ENCODE measurements at regions not wholly inside any gene's neighbourhood (a gene's known extent, or its start where the extent isn't known, plus 50 kb on each side); places are given as distances from the start of the nearest gene placed in this dataset.

- H3K9me3 ChIP-seq (ENCODE audit: low read length), result no peaks in the 10 kb centered on the region
- H3K36me3 ChIP-seq (ENCODE audit: insufficient read depth, low read length), result no peaks in the 10 kb centered on the region
- H2AFZ ChIP-seq (ENCODE audit: low read depth, low read length), result no peak overlapping the region
- H3F3A ChIP-seq (ENCODE audit: insufficient read depth, low read length, poor library complexity, severe bottlenecking), result no peaks in the 10 kb centered on the region
- no peaks in the 10 kb centered on the region for H3K79me2 ChIP-seq (replicated peaks; ENCODE audit: insufficient read depth, low read length)
- H3K4me2 ChIP-seq (ENCODE audit: low read length), result no peak overlapping the region
- H3K9ac ChIP-seq (ENCODE audit: low read length), result no peak overlapping the region
- no peak overlapping the region for H3K4me3 ChIP-seq (ENCODE audit: low read length)
- H3K27ac ChIP-seq (ENCODE audit: low read length), result no peak overlapping the region
- no peaks in the 10 kb centered on the region for H3K9me2 ChIP-seq (ENCODE audit: insufficient read depth, low read length)
- H3K27me3 ChIP-seq (ENCODE audit: insufficient read depth, low read depth, low read length), result no peaks in the 10 kb centered on the region
- H4K20me1 ChIP-seq (ENCODE audit: insufficient read depth), result no peaks in the 10 kb centered on the region
- TF ChIP-seq EZH2 (IDR thresholded peaks at IDR 0.05; ENCODE audit: borderline replicate concordance, insufficient read depth, low read length, poor library complexity, severe bottlenecking) (no peak), TAF1 (IDR thresholded peaks at IDR 0.05; ENCODE audit: low read depth) (no peak), SMC3 (conservative IDR thresholded peaks at IDR 0.05; ENCODE audit: poor library complexity) (no peak), EP300 (conservative IDR thresholded peaks at IDR 0.05; ENCODE audit: poor library complexity, severe bottlenecking) (no peak), POLR2AphosphoS5 (IDR thresholded peaks at IDR 0.05) (no peak), MXI1 (conservative IDR thresholded peaks at IDR 0.05; ENCODE audit: poor library complexity, severe bottlenecking) (no peak)
Observed at GRCh38 chr5:89504051-89504450, 621.1 kb upstream of the MEF2C start.

- H4K20me1 ChIP-seq (ENCODE audit: insufficient read depth), result no peaks in the 10 kb centered on the region
- H3K9me3 ChIP-seq (ENCODE audit: low read length), result no peaks in the 10 kb centered on the region
- H3K4me3 ChIP-seq (ENCODE audit: low read length), result no peak overlapping the region
- H3K9ac ChIP-seq (ENCODE audit: low read length), result no peak overlapping the region
- TF ChIP-seq REST (IDR thresholded peaks at IDR 0.05; ENCODE audit: borderline replicate concordance), result no peak
- no peak for TF ChIP-seq MXI1 (conservative IDR thresholded peaks at IDR 0.05; ENCODE audit: poor library complexity, severe bottlenecking)
- no peak for TF ChIP-seq TAF1 (IDR thresholded peaks at IDR 0.05; ENCODE audit: low read depth)
- no peak for TF ChIP-seq CTCF (IDR thresholded peaks at IDR 0.05; ENCODE audit: poor library complexity, severe bottlenecking)
- TF ChIP-seq POLR2AphosphoS5 (IDR thresholded peaks at IDR 0.05), result no peak
- no peak for TF ChIP-seq EP300 (conservative IDR thresholded peaks at IDR 0.05; ENCODE audit: poor library complexity, severe bottlenecking)
- TF ChIP-seq SMC3 (conservative IDR thresholded peaks at IDR 0.05; ENCODE audit: poor library complexity), result no peak
- TF ChIP-seq RAD21 (conservative IDR thresholded peaks at IDR 0.05), result no peak
- H3K27me3 ChIP-seq (ENCODE audit: insufficient read depth, low read depth, low read length), result no peaks in the 10 kb centered on the region
- H3K79me2 ChIP-seq (replicated peaks; ENCODE audit: insufficient read depth, low read length), result no peaks in the 10 kb centered on the region
- no peak overlapping the region for H2AFZ ChIP-seq (ENCODE audit: low read depth, low read length)
- H3K9me2 ChIP-seq (ENCODE audit: insufficient read depth, low read length), result no peaks in the 10 kb centered on the region
- no peaks in the 10 kb centered on the region for H3F3A ChIP-seq (ENCODE audit: insufficient read depth, low read length, poor library complexity, severe bottlenecking)
- no peak overlapping the region for H3K4me2 ChIP-seq (ENCODE audit: low read length)
- H3K27ac ChIP-seq (ENCODE audit: low read length), result no peak overlapping the region
- no peaks in the 10 kb centered on the region for H3K36me3 ChIP-seq (ENCODE audit: insufficient read depth, low read length)
Observed at GRCh38 chr5:89499787-89500186, 616.8 kb upstream of the MEF2C start.

All from neural cell (in vitro differentiated cells).